HFFc6 (cell line): ENCODE measurements at regions not wholly inside any gene's neighbourhood (a gene's known extent, or its start where the extent isn't known, plus 50 kb on each side); places are given as distances from the start of the nearest gene placed in this dataset.

Experiments used
- DNase-seq: peaks from one replicate; pipeline ENCODE4 v3.0.0-alpha.2; 2018
- H3K27ac Mint-ChIP-seq: 2 replicates; pipeline ENCODE4 v1.8.0; 2020; ENCODE audit warnings: mild to moderate bottlenecking, mixed read lengths
- H3K27me3 Mint-ChIP-seq: 2 replicates; pipeline ENCODE4 v1.8.0; 2021; ENCODE audit warnings: mild to moderate bottlenecking, moderate library complexity, mixed read lengths; ENCODE audit not compliant: insufficient read depth
- H3K36me3 Mint-ChIP-seq: 2 replicates; pipeline ENCODE4 v1.8.0; 2021; ENCODE audit warnings: low read depth, mixed read lengths
- H3K4me1 Mint-ChIP-seq: 2 replicates; pipeline ENCODE4 v1.8.0; 2020; ENCODE audit warnings: low read depth, mixed read lengths
- H3K4me3 Mint-ChIP-seq: 2 replicates; pipeline ENCODE4 v1.8.0; 2020; ENCODE audit warnings: mild to moderate bottlenecking, moderate library complexity, mixed read lengths
- H3K9me3 Mint-ChIP-seq: 2 replicates; pipeline ENCODE4 v1.8.0; 2020; ENCODE audit warnings: mild to moderate bottlenecking, mixed read lengths
- TF ChIP-seq, protein P1 (sequence below): fragments of 200-600 bp; sonication (generic); IDR thresholded peaks from 2 replicates; pipeline ENCODE4 v1.5.0; 2021; ENCODE audit warnings: antibody characterized with exemption, mild to moderate bottlenecking

DNA sequence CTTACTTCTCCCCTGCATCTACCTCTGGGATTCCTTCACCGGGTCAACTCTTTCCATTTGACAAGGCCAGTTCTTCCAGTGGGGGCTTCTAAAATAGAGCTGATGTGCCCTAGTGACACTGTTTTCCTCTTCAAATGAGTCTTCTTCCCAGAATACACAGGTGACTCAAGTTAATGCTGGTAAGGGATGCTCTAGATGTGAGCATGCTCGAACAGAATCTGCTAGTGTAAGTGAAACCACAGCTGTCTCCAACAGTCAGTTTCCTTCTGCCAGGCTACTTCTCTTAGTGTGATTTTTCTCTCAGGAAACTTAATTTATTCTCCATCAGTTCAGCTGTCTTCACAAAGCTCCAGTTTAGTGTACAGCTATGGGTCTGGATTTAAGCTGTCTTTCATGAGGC lies 194.9 kb upstream of the C1orf87 start:
- Mint-ChIP-seq H3K4me1 (peaks cover 7% of the 10 kb centered on the region; the same call in 1 of the 2 replicates), H3K27ac (no peak overlapping the region)
- TF ChIP-seq, protein P1, sequence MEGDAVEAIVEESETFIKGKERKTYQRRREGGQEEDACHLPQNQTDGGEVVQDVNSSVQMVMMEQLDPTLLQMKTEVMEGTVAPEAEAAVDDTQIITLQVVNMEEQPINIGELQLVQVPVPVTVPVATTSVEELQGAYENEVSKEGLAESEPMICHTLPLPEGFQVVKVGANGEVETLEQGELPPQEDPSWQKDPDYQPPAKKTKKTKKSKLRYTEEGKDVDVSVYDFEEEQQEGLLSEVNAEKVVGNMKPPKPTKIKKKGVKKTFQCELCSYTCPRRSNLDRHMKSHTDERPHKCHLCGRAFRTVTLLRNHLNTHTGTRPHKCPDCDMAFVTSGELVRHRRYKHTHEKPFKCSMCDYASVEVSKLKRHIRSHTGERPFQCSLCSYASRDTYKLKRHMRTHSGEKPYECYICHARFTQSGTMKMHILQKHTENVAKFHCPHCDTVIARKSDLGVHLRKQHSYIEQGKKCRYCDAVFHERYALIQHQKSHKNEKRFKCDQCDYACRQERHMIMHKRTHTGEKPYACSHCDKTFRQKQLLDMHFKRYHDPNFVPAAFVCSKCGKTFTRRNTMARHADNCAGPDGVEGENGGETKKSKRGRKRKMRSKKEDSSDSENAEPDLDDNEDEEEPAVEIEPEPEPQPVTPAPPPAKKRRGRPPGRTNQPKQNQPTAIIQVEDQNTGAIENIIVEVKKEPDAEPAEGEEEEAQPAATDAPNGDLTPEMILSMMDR = no peak

DNA sequence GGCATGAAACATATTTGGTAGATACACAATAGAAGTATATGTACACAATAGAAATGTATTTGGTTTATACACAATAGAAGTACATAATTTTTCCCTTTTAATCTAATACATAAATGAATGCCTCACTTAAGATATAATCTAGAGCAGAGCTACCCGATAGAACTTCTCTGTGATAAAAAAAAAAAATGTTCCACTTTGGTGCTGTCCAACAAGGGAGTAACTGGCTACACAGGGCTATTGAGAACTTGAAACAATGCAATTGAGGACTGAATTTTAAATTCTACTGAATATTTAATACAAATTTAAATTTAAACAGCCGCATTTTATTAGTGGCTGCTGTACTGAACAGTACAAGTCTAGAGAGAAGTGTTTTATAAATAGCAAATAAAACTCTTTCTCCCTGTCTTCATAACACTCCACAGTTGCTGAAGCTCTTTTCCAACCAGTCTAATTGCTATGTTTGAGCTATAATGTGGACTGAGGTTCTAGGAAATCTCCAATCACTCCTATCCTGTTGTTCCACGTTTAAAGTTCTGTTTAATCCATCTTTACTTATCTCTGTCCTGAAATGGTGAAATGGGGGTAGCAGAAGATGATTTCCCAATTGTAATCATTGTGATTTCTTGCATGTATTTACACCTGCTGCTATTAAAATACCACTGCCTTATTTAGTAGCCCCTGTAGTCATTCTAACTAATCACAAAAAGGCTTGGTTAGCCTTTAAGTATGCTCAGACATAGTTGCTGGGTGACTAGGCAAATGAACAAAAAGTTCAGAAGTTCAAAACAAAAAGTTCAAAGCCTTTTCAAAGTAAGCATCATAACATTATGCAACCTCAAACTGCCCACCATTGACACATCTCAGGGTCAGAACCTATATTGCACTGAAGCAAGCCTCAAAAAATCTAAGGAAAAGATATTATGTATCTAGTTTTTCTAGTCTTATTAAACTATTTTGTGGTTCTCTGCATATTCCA lies 192.3 kb upstream of the C1orf87 start:
- Mint-ChIP-seq H3K9me3 (no peaks in the 10 kb centered on the region), H3K4me1 (peaks cover 7% of the 10 kb centered on the region; the same call in 1 of the 2 replicates), H3K4me3 (no peak overlapping the region), H3K27ac (no peak overlapping the region), H3K36me3 (no peaks in the 10 kb centered on the region; the same call in 1 of the 2 replicates), H3K27me3 (peaks cover 2% of the 10 kb centered on the region)
- TF ChIP-seq, protein P1 = no peak
- DNase-seq = no peak

More for the DNA sequence above, 194.9 kb upstream of the C1orf87 start:
- no peaks in the 10 kb centered on the region for H3K9me3 Mint-ChIP-seq
- H3K4me3 Mint-ChIP-seq = no peak overlapping the region
- no peaks in the 10 kb centered on the region; the same call in 1 of the 2 replicates for H3K36me3 Mint-ChIP-seq
- H3K27me3 Mint-ChIP-seq = no peaks in the 10 kb centered on the region; the same call in 1 of the 2 replicates
- no peak for DNase-seq

DNA sequence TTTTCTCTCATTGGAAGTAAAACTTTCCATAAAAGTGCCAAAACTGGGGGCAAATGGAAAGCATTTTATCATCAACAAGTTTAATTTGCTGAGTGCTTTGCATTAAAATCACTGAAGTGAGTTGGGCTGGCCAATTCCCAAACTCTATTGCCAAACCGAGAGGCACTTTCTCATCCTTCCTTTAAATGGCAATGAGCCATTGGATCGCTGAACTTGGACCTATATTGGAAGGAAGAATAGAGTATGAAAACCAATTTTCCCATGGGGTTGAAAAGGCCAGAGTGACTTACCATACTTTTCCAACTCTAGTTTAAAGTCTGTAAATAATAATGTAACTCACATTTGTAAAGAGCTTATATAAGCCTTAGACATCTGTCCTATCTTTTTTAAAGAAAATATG lies 189.1 kb upstream of the C1orf87 start:
- no peak for DNase-seq
- Mint-ChIP-seq H3K4me1 (peaks cover 7% of the 10 kb centered on the region; the same call in 1 of the 2 replicates), H3K27me3 (peaks cover 3% of the 10 kb centered on the region), H3K9me3 (peaks cover 6% of the 10 kb centered on the region), H3K4me3 (no peak overlapping the region), H3K36me3 (no peaks in the 10 kb centered on the region), H3K27ac (no peak overlapping the region)
- TF ChIP-seq, protein P1 = no peak

DNA sequence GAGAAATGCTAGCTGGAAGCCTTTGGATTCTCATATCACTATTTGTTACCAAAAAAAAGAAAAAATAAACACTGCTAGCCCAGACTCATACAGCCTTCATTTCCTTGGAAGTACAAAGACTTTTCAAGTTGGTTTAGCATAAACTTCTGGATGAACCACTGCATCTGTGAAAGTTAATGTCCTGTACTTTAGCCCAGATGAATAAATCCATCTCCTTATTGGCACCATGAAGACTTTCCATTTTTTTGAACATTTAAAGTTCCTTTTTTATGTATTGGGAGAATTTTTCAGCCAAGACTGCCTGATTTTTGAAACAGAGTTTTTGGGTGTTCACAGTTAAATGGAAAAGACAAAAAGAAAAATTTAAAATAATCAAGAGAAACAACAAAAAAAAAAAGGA lies 184.0 kb upstream of the C1orf87 start:
- no peaks in the 10 kb centered on the region for H3K36me3 Mint-ChIP-seq
- peaks cover 3% of the 10 kb centered on the region for H3K27me3 Mint-ChIP-seq
- TF ChIP-seq, protein P1 = no peak
- H3K4me1 Mint-ChIP-seq = peaks cover 13% of the 10 kb centered on the region
- DNase-seq = no peak
- H3K27ac Mint-ChIP-seq = no peak overlapping the region
- H3K4me3 Mint-ChIP-seq = no peak overlapping the region
- peaks cover 6% of the 10 kb centered on the region for H3K9me3 Mint-ChIP-seq

DNA sequence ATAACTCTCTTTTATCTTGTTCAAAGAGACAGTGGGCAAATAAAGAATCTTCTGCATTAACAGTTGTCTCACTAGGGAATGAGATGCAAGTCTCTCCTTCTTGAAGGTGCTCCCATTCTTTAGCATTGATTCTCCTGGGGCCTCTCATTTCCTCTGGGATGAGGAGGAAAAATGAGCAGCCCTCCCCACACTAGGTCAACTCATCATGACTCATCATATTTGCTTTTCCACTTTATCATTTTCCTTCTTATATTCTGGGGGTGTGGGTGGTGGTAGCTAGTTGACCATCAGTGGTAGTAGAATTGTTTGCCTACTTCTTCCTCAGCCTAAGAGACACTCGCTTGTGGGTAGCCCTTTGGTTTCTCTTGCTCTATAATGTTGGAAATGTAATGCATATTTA lies 182.0 kb upstream of the C1orf87 start:
- Mint-ChIP-seq H3K27ac (no peak overlapping the region), H3K9me3 (peaks cover 6% of the 10 kb centered on the region), H3K36me3 (no peaks in the 10 kb centered on the region), H3K4me1 (peaks cover 13% of the 10 kb centered on the region), H3K27me3 (peaks cover 1% of the 10 kb centered on the region; the same call in 1 of the 2 replicates), H3K4me3 (no peak overlapping the region)
- TF ChIP-seq, protein P1 = no peak
- DNase-seq = no peak
